GM19463 (cell line): ENCODE measurements at regions not wholly inside any gene's neighbourhood (a gene's known extent, or its start where the extent isn't known, plus 50 kb on each side); places are given as distances from the start of the nearest gene placed in this dataset.
"Not testable (repeated sequence)": the region's sequence is repeated elsewhere in the genome, so short reads cannot be mapped to it uniquely, and the experiment has no call there.

Experiments used
- ATAC-seq: cut with Tn5 transposase; IDR thresholded peaks from one replicate; pipeline ENCODE4 v1.9.1; 2021; ENCODE audit warnings: mild to moderate bottlenecking, moderate library complexity; ENCODE audit not compliant: unreplicated experiment

DNA sequence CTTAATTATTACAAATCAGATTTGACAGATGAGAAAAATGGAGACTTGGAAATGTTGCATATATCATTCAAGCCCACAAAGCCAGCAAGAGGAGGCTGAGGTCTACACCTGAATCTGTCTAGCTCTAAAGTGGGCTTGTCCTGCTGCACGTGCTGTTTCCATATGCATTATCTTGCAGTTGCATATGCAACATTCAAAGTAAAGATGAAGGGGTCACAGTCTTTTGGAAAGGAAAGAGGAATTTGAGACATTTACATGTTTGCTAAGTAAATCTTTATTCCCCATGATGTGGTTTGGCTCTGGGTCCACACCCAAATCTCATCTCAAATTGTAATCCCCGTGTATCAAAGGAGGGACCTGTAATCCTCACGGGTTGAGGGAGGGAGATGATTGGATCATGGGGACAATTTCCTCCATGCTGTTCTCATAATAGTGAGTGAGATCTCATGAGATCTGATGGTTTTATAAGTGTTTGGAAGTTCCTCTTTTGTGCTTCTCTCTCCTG lies 98.3 kb downstream of the BACH1 start:
- ATAC-seq = no peak

DNA sequence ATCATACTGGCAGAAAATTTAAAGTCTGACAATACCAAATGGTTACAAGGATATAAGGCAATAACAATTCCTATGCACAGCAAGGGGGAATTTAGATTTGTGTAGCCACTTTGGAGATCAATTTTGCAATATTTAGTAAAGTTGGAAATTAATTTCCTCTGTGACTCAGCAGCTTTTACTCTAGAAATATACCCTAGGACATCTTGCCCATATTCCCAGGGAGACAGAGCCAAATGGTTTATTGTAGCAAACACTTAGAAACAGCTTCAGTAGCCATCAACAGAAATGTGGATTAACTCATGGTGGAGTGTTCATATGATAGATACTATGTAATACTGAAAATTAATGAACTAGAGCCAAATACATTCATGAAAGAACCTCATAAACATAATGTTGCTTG lies 104.6 kb downstream of the BACH1 start:
- no peak for ATAC-seq

DNA sequence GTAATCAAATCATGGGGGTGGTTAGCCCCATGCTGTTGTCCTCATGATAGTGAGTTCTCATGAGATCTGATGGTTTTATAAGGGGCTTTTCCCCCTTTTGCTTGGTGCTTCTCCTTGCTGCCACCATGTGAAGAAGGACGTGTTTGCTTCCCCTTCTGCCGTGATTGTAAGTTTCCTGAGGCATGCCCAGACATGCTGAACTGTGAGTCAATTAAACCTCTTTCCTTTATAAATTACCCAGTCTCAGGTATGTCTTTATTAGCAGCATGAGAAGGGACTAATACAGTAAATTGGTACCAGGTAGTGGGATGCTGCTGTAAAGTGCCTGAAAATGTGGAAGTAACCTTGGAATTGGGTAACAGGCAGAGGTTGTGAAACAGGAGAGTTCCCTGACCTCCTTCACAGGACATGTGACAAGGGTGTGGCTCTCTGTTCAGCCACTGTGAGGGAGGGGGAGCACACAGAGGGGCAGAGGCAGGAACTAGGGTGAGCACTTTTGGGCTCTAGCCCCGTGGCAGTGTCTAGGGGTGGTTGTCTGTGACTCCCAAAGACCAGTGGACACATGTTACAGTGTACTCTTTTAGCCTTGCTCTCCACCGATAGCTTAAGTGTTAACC lies 105.3 kb downstream of the BACH1 start:
- ATAC-seq = no peak

DNA sequence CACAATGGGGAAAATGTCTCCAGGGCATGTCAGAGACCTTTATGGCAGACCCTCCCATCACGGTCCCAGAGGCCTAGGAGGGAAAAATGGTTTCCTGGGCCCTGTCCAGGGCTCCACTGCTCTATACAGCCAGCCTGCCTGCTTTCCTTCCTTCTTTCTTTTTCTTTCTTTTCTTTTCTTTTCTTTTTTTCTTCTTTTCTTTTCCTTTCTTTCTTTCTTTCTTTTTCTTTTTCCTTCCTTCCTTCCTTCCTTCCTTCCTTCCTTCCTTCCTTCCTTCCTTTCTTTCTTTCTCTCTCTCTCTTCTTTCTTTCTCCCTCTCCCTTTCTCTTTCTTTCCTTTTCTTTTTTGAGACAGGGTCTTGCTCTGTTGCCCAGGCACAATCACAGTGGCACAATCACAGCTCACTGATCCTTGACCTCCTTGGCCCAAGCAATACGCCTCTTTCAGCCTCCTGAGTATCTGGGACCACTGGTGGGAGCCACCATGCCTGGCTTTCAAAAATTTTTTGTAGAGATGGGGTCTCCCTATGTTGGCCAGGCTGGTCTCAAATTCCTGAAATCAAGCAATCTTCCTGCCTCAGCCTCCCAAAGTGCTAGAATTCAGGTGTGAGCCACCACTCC lies 106.9 kb downstream of the BACH1 start:
- ATAC-seq = no peak

DNA sequence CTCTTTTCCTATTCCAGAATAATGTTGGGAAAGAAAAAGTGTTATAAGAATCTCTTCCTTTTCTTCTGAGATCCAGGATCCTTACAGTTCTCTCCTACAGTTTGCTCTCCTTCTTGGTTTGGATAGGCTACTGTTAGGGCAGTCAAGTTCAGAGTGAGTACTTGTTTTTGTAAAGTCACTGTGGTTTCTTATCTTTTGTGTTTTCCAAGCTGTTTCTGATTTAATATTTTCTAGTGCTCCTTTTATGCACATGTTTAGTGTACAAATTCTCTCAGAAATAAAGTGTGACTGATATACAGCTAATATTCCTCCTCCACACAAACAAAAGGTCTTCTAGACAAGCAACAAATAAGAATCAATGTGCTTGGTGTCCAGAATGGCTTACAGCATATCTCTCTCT lies 107.7 kb downstream of the BACH1 start:
- ATAC-seq = no peak

DNA sequence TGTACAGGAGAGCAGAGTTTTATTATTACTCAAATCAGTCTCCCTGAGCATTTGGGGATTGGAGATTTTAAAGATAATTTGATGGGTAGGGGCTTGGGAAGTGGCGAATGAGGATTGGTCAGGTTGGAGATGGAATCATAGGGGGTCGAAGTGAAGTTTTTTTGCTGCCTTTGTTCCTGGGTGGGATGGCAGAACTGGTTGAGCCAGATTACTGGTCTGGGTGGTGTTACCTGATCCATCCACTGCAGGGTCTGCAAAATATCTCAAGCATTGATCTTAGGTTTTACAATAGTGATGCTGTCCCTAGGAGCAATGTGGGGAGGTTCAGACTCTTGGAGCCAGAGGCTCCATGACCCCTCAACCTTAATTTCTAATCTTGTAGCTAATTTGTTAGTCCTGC lies 108.8 kb downstream of the BACH1 start:
- no peak for ATAC-seq

DNA sequence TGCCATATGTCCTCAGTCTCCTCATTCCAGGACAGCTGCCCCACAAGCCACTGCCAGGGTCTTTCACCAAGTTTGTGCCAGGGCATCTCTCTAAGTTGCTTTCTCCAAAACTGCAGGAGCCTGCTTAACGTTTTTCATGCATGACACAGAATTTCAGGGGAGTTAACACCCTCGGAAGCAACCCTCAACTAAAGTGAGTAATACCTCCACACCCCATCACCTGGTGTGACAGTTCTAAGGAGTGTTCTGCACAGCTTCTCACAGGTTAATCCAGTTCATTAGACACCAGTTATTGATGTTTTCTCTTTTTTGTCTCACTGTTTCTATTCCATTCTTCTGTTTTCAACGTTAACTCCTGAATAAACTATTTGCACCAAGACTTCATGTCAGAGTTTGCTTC lies 115.0 kb downstream of the BACH1 start:
- ATAC-seq = no peak

DNA sequence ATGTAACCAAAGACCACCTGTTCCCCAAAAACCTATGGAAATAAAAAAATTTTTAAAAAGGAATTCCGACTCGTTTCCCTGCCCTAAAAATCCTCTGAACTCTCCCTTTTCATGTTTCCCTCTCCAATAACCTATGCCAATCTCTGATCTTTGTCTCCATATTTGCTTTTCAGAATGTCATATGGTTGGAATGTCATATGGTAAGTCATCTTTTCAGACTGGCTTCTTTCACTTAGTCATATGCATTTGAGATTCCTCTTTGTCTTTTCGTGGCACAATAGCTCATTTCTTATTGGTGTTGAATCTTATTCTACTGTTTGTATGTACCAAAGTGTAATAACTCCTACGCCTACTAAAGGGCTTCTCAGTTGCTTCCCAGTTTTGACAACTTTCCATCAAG lies 117.5 kb downstream of the BACH1 start:
- no peak for ATAC-seq

DNA sequence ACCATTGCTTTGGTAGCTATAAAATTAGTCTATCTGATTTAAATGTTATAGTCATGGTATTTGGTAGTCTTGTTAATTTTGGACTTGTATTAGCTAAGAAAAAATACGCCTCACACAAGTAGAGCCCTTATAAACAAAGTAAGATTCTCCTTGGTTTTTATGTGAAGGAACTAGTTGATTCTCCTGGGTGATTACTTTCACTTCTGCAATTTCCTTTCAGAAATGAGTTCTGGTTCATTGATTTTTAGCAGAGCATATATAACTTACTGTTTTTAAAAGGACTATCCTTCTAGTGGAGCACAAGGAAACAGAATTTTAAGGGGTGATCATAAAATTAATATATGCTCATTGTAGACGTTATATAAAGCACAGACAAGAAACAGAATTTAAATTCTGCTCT lies 120.1 kb downstream of the BACH1 start:
- ATAC-seq = peak; percentile 77

DNA sequence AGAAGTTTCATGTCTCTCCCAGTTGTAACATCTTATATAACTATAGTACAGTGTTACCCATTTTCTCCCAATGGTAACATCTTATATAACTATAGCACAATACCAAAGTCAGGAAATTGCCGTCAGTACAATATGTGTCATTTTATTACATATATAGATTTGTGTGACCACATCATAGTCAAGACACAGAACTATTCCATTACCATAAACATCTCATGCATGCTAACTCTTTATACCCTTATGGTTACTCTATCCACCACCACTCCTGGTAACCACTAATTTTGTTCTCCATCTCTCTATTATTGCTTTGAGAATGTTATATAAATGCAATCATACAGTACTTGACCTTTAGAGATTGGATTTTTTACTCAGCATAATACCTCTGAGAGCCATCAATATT lies 120.7 kb downstream of the BACH1 start:
- ATAC-seq = no peak

DNA sequence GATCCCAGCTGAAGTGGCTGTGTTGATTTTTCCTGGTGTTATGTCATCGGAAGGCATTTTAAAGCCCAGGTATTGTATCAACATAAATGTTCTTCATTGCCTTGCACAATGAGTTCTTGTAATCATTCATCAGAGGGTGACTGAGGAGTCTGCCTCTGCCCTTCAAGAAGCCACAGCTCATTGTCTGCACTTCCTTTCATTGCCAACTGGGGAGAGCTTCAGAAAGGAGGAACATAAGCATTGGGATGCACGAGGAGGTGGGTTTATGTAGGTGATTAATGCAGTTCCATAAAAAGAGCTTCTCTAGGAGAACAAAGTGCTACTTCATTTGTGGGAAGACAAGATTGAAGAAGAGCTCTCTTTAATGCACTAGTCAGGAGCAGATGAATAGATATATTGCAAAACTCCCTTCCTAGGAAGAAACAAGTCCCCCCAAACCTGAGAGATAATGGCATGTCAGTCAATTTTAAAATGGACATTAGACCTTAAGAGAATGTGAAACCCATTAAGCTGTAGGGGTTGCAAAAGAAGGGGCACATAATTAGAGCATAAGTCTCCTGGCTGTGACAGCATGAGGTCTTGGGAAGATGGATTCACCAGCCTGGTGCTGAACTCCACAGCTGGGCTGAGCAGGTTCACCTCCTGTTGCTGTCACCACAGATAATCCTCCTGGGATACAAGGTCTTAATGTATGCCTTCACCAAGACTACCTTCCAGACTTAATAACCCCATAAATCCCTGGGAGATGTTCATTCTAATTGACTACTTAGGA lies 124.6 kb downstream of the BACH1 start:
- ATAC-seq = no peak

DNA sequence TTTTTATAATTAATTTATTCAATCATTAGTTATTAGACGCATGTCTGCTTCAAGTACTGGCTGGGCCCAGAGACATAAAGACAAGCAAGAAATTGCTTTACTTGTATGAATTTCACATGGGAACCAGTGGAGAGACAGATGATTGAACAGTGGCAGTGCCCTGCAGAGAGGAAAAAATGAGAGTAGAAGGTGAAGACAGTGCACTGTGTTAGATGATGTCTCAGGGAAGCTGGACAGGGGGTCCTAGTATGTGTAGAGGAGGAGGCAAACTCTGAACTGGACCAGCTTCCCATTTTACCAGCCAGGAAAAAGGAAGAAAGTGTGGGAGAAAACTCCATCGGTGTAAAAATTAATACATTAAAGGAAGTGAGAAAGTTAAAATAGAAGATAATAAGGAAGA lies 126.0 kb downstream of the BACH1 start:
- ATAC-seq = no peak

DNA sequence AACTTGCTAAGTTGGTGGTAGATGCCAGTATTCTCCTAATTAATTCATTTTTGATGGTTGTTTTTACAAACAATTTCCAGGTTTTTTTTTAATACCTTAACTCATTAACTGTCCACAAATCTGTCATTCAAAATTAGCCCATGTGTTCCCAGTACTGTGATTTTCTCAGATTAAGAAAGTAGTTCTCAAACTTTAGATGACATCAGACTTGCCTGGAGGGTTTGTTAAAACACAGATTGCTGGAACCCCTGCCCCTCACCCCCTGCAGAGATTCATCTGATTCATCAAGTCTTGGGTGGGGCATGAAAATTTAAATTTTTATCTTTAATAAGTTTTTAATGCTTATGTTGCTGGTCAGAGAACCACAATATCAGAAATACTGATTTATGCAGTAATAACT lies 130.5 kb downstream of the BACH1 start:
- ATAC-seq = no peak

DNA sequence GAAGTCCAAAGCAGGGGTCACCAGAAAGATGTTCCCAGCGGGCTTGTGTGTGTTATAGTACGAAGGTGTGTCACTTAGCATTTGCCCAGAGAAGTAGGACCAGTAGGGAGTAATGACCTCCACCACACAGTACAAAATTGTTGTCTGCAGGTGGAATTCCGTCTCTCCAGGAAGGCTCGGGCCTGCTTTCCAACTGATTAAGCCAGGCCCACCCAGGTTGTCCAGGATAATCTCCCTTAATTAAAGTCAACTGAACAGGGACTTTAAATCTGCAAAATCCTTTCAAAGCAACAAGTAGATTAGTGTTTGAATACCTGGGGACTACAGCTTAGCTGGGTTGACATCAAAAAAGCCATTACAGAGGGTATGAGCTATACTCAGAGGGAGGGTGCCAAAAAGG lies 131.3 kb downstream of the BACH1 start:
- ATAC-seq = no peak

DNA sequence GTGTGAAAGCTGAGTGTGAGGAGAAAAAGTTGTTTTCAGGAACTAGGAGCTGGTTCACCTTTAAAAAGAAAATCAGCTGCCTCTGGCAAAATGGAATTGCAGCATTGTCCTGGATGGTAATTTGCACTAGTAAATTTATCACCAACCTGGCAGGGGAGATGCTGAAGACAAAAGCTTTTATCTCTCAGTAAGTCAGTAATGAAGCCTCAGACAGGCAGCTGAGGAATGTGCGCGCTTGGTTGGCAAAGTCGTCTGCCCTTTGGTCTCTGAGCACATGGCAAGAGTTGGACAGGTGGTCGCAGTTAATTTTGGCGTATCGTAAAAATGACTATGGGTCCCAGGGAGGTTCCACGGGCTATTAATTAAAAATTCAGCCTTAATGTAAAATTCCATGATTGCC lies 131.9 kb downstream of the BACH1 start:
- ATAC-seq = no peak

DNA sequence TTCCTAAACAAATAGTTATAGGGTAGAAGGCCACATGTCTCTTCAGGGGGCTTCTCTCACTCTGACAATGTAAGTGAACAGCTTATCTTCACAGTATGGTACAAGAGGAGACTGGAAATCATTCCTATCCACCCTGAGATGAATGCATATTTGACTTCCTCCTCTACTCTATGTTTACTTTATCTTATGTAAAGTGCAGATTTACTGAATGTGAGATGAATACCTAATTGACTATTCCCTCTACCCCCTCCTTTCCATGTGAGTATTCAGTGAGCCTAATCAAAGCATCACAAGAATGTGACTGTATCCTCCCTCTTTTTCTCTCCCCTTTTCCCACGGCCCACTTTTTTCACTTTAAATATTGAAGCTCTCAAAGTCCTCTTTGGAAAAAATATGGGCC lies 132.5 kb downstream of the BACH1 start:
- no peak for ATAC-seq

DNA sequence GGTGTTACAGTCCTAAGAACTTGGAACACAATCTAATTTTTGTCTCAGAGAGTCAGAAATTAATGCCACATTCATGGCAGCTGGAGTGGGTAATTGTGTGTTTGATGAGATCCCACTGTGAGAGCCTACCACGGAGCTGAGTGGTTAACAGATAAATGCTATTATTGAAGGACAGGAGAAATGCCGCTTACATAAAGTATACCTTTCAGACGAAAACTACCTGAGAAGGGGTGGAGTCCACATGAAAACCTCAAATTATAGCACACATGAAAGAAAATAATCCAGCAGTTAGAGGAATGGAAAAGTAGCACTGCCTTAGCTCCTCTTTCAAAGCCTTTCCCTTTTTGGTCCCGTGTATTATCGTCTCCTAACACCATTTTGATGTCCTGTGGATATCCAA lies 133.0 kb downstream of the BACH1 start:
- ATAC-seq = no peak

DNA sequence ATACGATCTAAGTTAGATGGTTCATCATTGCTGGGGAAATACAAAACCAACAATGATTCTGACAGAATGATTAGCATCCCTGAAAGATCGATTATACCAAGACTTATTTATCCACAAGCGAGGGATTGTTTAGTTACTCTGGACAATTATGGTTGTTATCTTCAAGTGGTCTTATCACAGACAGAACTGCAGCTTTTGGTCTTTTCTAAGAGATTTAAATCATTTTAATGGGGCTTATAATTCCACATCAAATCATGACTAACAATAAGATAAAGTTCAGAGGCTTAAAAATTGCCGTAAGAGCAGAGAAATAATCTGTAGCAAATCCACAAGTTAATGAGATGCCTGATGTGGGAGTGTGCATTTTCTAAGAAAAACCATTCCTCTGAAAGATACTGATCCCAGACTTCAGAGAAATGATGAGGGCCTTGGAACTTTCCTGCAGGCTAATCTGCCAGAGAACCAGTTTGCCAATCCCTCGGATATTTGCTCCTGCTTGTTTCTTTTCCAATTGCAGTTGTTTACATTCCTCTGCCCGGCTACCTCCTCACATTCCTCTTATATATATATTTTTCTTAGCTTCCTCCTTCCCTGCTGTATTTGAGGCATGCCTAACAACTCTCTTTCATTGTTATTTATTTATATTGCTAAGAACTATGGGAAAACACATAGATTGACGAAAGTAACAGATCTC lies 134.8 kb downstream of the BACH1 start:
- no peak for ATAC-seq

DNA sequence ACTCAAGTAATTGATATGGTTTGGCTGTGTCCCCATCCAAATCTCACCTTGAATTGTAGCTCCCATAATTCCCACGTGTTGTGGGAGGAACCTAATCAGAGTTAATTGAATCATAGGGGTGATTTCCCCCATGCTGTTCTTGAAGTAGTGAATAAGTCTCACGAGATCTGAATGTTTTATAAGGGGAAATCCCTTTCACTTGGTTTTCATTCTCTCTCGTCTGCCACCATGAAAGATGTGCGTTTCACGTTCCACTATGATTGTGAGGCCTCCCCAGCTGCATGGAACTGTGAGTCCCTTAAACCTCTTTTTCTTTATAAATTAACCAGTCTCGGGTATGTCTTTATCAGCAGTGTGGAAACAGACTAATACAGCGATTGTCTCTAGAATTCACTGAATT lies 135.4 kb downstream of the BACH1 start:
- ATAC-seq = no peak

DNA sequence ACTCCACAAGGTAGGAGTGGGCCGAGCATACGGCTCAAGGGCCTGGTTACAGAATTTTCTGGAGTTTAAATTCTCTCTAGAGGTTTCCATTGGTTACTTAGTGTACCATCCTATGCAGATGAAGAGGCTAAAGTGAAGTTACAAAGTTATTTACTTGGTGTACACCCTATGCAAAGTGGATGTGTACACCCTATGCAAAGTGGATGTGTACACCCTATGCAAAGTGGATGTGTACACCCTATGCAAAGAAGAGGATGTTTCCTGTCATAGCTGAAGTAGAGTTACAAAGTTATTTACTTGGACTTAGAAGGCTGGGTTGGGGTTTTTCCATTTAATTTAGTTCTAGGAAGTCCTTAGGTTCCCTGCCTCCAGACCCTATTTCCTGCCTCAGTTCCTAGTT lies 136.3 kb downstream of the BACH1 start:
- not testable (repeated sequence) for ATAC-seq

DNA sequence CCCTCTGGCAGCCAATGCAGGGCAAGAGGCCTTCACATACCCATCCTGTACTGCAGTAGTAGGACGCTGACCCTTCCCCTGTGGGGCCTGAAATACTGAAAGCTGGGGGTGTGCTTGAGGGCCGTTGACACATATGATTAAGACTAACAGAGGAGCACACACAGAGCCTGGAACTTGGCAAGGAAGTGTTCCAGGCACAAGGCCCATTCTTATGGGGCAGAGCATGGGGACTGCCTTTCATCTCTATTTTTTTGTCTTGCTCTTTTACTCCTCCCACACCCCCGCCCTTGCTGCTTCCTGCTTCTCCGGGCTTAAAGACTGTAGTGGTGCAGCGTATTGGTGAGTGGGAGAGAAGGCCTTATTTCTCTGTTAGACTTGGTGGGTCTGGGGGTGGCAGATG lies 137.4 kb downstream of the BACH1 start:
- no peak for ATAC-seq

DNA sequence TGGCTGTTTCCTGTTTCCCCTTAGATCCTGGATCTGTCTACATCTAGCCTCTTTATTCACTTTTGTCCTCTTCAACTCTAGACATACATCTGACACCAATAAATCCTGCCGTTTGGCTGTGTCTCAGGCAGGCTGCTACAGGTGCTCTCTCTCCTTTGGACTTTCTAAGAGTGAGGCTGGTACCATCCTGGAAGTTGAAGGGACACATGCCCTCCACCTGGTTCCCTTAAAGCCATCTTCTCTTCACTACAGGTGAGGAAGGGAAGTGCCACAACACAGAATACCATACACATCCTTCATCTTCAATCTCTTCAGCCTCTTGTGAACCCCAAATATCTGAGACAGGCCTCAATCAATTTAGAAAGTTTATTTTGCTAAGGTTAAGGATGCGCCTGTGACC lies 137.9 kb downstream of the BACH1 start:
- no peak for ATAC-seq
